HG03135 (cell line): ENCODE measurements at regions not wholly inside any gene's neighbourhood (a gene's known extent, or its start where the extent isn't known, plus 50 kb on each side); places are given as distances from the start of the nearest gene placed in this dataset.
A peak's percentile ranks its signal among the peaks of the same experiment; 100 is the strongest.
"Not testable (repeated sequence)": the region's sequence is repeated elsewhere in the genome, so short reads cannot be mapped to it uniquely, and the experiment has no call there.

Experiments used
- ATAC-seq: cut with Tn5 transposase; IDR thresholded peaks from one replicate; pipeline ENCODE4 v1.9.1; 2021; ENCODE audit warnings: mild to moderate bottlenecking, moderate library complexity; ENCODE audit not compliant: unreplicated experiment

DNA sequence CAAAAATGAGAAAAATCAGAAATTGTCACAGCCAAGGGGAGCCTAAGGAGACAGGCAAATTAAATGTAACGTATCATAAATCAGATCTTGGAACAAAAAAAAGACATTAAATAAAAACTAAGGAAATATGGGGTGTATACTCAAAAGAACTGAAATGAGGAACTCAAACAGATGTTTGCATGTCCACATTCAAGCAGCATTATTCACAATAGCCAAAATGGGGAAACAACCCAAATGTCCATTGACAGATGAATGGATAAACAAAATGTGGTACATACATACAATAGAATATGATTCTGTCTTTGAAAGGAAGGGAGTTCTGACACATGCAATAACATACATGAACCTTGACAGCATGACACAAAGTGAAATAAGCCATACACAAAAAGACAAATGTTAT, 155.8 kb upstream of the KLF7 start:
- no peak for ATAC-seq

DNA sequence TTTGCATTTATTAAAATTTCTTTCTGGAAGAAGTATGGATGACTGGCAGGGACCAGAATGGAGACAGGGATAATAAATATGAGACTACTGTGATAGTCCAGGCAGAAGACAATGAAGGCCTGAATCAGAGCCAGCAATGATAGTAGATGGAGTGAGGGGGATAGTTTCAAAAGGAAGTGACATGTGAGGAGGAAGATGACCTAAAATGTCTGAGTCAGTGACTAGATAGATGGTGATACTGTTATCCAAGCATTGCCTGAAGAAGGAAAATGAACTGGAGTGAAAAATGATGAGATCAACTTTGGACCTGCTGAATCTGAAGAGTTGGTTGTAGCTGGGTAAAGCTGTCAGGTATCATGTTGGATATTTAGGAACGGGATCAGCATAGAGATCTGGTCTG, 158.3 kb upstream of the KLF7 start:
- no peak for ATAC-seq

DNA sequence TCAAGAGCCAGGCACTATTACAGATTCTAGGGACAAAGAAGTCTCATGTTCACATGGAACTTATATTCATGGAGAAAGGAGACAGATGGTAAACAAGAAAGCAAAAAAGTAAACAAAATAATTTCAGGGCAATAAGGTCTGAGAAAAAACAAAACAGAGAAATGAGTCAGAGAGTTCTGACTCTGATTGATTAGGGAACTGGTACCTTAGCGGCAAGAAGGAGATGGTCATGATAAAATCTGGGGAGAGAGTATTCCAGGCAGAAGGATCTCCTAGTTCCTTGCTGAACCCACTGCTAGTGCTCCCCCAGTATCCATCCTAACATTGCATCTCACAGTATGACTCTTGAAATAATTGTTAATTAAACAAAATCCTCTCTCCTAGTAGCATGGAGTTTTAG, 161.8 kb upstream of the KLF7 start:
- ATAC-seq: no peak

DNA sequence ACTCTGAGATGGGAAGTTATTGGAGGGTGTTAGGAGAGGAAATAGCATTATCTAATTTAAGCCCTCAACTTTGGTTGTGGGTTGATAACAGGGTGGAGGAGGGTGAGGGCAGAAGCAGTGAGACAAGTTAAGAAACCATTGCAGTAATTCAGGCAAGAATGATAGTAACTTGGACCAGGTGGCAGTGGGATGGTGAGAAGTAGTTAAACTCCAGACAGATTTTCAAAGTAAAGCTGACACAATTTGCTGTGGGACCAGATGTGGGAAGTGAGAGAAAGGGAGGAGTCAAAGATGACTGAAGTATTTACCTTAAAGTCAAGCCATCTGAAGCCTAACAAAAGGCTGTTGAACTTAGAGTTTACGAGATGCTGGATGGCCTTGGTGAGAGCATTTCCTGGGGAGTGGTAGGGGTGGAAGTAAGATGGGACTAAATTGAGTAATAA, 163.2 kb upstream of the KLF7 start:
- no peak for ATAC-seq

DNA sequence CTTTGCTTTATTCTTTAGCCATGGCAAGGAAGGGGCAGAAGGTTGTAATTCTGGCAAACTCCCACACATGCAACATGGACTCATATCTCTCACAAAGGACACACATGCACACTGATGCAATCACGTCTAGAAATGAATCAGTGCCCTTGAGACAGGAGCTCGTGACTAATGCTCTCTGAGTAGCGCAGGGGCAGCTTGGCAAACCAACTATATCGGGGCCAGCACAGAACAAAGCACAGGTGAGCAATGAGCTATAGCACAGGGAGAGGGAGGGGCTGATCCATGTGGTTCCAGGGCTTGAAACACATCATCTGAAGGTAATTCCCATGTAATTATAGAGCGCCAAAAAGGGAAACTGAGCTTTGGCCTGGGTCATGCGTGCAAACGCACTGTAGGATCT, 165.2 kb upstream of the KLF7 start:
- ATAC-seq: peak; percentile 45

DNA sequence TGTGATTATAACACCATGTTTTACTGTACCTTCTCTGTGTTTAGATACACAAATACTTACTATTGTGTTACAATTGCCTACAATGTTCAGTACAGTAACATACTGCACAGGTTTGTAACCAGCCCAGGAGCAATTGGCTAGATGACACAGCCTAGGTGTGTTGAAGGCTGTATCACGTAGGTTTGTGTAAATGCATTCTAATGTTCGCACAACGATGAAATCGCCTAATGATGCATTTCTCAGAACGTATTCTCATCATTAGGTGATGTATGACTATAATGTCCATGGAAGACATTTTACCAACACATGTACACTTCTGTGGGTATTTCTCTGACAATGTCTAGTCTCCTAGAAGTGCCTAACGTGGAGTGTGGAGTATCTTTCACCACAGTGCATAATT, 165.9 kb upstream of the KLF7 start:
- ATAC-seq: no peak

DNA sequence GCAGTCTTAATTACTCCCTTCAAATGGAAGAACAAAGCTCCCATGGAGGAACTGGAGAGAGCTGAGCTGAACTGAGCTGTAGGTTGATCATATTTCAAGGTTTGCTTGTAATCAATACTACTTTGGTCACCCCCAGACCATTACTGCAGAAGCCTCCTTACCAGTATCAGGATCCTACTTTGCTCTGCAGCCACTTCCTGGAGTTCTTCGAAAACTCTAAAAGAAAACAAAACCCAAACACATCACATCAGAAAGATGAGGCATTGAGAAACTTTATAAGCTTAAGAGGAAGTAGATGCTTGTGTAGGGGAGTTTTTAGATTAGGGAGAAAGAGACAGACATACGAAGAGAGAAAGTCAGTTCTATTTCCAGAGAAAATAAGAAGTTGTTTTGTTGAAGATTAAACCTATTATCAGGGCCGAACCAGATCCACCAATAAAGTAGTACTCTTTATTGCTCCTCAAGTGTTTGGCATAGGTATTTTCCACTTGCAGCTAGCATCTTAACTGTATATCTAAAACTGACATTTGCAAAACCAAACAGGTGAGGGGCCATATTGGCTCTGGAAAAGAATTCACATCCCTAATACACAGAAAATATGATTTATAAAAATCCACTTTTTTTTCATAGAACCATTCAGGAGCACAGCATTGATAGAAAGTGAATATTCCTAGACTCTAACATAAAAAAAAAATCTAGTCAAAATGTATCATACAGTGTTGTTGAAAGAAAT, 166.9 kb upstream of the KLF7 start:
- no peak for ATAC-seq

DNA sequence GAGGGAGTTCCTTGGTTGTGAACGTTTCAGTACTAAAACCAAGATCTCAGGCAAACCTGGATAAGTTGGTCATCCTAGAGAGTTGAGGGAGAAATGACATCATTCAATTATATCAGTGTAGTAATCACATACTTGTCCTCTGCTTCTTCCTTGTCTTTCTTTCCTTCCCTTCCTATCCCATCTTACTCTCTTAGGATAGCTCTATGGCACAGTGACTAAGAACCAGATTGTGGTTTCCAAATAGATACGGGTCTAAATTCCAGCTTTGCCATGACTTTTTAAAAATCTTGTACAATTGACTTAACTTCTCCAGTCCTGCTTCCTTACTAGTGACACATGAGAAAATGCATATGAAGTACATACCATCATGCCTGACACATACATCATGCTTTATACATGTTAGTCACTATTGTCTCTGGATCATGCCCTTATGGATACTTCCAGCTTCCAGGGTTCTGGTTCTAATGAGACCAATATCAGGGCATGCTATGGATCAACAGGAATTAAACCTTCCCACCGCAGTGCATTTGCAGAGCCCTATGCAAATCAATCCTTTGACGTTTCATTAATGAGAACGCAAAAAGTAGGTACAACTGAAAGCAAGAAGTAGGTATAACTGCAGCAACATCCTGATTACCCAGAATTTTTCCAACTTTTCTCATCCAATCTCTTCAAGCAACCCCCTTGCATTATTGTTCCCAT, 168.0 kb upstream of the KLF7 start:
- ATAC-seq: no peak

DNA sequence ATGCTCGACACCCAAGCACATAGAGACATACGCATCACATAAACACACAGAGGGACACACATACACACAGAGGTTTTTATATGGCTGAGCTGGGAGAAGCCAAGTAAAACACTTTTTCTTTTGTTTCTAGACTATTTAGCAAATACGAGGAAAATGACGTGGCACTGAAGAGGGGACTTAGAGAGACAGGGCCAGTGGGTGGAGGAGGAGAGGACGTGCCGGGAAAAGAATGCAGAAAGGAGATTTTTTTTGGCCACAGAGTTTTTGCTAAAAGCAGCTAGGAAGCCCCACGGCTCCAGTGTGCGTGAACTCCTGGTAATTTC, 168.5 kb upstream of the KLF7 start:
- ATAC-seq: no peak

DNA sequence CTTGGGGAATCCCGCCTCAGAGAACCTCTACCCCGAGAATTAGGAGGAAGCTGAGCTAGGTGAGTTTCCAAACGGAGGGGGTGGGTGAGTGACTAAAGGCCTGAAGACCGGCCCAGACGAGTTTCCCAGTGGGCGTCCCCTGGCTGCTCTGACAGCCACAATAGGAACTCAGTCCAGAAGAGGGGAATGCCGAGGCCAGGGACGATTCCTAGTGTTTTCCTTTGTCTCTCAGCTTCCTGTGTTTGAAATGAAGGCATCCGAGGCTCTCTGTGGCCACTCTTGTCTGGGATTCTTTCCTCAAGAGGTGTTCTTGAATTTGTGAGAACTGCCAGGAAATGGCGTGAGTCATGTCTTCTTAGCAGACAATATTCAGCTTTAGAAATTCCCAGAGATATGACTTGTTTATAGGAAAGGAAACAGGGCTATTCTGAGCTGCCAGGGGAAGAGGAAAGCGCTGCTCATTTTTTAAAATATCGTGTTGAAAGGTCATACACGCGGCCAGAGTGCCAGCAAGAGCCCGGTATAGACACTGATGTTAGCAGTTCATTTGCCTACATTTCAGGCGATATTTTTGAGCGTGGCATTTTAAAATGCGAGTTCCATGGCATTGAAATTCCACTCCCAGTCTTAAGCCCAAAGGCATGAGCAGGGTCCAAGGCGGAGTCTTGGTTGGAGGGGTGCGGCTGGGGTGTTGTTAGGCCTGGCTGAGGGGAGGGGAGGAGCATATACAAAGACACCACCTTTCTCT, 169.1 kb upstream of the KLF7 start:
- ATAC-seq: no peak

DNA sequence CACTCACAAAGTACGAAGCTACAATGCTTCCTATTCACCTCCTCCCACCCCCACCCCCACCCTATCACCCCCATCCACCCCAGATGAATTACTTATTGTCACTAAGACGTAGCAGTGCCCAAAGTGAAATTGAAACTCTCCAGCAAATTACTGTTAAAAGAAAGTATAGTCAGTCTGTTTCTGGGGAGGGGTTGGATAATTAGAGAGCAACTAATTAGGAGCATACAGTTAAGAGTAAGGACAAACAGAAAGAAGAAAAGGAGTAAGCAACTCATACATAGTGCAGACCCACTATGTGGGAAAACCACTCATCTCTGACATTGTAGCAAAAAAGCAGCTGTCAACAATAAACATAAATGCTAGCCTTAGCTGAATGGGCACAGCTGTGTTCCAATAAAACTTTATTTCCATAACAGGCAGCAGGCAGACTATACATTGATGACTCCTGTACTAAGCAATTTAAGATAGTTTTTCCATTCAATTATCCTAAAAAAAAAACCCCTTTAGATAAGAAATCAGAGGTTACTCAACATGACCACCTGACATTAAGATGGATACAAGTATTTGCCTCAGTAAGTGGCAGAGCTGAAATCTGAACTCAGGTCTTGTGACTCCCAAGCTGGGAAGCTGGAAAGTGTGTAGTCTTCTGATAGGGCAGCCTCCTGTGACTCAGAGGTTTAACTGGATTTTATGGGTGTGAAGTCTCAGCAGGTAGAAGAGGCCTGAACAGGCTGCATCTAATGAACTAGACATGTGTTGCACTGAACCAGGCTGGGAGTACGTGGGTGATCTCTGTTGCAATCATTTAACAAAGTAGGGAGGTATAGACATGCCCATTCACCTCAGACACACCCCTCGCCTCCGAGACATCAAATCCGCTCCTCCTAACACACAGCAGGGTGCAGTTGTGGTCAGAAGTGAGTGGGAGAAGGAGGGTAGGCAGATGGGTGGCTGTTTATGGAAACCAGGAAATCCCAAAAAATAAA, 171.8 kb upstream of the KLF7 start:
- peak; percentile 58 for ATAC-seq

DNA sequence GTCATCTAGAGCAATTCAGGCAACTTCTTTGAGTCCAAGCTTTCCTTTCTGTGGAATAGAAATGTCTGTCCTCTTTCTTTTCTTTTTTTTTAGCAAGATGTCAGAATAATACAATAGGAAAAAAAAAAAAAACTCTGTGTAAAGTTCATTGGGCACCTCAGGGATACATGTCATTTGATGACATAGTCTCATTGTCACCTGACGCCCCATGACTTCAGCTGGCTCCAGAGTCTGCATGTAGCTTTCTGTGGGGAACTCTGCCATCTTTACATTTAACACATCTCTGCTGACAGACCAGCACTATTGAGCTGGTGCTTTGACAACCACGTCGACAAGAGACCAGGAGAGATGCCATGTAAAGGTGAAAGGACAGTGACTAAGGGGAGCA, 172.5 kb upstream of the KLF7 start:
- no peak for ATAC-seq

DNA sequence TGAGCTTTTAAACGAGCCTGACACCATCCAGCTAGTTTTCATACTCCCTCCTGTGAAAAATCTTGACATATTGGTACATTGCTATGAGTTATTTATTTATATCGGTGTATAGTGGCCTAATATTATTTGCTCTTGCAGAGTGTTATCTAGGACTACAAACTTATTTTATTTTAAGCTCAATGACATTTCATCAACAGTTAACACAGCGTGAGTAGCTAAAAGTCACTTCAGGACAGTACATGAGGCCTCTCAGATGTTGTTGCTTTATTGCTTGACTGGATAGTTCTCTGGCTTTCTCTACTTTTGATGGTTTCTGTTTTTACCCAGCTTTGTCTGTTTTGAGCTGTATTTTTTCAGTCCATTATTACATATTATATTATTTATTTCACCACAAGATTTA, 172.9 kb upstream of the KLF7 start:
- no peak for ATAC-seq

DNA sequence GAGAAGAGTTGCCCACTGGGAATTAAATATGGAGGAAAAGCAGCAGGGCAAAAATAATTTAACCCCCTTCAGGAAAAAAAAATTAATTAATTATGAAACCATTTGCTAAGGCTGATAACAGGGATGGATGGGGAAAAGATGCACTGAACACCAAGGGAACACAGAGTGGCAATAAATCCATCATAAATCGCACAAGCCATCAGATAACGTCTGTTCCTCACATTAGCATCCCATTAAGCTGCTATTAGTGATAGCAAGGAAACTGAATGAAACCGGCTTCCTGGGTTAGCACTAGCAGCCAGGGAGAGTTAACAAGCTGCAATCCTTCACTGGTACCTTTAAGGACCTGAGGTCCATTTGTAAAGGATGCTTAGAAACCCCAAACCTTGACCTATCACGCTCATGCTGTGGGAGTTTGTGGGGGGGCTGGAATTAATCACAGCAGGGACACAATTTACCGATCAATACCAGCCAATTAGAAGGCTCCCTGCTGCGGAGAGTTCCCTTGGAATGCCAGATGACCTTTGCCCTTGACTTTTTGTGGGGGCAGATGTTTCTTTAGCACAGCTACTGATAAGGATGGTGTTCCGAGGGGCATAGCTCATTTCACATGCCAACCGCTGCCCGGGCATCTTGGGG, 175.5 kb upstream of the KLF7 start:
- no peak for ATAC-seq

DNA sequence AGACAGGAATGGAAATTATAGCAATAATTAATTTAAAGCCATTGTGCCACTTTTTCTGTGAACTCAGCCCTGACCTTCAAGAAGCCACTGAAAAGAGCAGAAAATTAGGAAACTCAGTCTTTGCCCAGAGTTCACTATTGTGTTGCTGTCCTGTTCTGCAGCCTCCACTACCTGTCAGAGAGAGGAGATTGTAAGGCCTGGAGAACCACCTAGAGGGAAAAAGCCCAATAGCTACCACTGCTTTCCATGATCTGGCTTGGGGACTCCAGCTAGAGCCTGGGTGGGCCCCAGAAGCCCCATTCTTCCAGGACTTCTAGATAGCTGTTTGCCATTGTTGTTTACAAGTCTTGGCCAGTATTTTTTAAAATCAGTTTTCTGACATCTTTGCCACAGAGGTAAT, 176.1 kb upstream of the KLF7 start:
- no peak for ATAC-seq

DNA sequence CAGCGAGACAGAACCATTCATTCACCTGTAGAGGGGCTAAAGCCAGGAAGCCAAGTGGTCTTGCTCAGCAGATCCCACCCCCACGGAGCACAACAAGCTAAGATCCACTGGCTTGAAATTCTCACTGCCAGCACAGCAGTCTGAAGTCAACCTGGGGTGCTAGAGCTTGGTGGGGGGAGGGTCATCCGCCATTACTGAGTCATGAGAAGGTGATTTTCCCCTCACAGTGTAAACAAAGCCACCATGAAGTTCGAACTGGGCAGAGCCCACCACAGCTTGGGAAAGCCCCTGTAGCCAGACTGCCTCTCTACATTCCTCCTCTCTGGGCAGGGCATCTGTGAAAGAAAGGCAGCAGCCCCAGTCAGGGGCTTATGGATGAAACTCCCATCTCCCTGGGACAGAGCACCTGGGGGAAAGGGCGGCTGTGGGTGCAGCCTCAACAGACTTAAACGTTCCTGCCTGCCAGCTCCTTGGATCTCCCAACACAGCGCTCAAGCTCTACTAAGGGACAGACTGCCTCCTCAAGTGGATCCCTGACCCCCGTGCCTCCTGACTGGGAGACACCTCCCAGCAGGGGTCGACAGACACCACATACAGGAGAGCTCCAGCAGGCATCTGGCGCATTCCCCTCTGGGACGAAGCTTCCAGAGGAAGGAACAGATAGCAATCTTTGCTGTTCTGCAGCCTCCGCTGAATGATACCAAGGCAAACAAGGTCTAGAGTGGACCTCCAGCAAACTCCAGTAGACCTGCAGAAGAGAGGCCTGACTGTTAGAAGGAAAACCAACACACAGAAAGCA, 179.0 kb upstream of the KLF7 start:
- not testable (repeated sequence) for ATAC-seq

DNA sequence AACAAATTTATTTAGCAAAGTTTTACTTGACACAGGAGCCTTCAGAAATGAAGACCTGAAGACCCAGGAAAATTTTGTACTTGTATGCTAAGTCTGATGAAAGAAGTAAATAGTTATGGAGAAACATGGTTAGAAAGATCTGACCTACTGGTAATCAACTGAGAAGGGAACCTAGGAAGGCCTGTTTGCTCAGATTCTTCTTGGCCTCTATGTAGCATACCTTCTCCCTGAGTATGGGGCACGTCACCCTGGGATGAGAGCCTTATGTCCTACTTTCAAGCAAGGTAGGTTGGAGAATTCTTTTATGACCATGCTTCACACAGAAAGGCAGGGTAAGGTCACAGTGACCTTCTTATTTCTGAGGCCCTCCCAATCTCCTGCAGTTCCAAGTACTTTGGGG, 178.6 kb upstream of the CREB1 start:
- ATAC-seq: no peak

DNA sequence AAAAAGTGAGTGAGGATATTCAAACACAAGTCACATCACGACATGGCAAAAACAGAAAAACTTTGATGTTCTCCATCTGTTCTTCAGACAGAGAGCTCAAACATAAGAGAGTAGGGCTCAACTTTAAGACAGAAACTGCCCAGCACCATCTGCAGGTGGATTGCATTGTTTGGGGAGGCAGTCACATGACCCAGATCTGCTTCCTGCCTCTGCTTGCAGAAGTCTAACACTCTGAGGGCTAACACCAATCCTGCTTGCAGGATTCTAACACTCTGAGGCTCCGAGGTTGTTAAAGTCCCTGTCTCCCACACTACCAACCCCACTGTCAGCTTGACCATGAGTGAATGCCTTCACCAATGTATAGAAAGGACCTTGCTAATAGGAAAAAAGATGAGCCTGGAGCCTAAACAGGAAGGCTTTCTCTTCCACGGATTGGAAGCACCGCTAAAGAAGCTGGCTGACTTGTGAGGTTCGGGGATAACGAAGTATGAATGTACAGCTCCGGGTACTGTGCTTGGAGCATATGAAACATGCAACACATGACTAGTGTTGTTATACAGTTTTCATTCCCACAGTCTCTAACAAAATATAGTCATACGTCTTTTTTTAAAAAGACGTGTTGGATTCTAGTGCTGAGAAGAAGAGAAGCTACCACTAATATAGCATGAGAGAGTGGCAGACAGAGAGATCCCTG, 176.6 kb upstream of the CREB1 start:
- ATAC-seq: peak; percentile 77

DNA sequence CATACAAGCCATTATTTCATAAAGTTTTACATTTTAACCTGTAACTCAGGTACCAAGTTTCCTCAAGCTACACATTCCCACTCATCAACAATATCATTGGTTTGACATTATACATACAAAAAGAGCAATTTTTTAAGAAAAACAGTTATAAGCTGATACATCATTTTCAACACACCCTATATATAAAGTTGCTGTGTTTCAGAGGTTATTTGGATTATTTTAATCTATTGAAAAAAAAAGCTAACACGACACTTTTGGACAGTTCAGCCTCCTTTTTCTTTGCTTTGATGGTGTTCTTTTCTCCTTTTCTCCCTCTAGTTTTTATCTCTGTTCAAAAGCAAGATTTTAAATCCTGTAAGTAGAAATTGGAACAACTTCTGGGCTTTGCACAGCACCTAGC, 175.9 kb upstream of the CREB1 start:
- no peak for ATAC-seq
